A549 (cell line): ENCODE measurements at regions not wholly inside any gene's neighbourhood (a gene's known extent, or its start where the extent isn't known, plus 50 kb on each side); places are given as distances from the start of the nearest gene placed in this dataset.

ENCODE experiments used
- CEBPB ChIP-seq, 2 experiments: fragments of >200 bp in 1 of 2; sonication (Bioruptor Twin) in 1 of 2; formaldehyde crosslinking in 1 of 2; IDR thresholded peaks; 2 replicates each; pipeline ENCODE4 v1.6.1; 2012 to 2016
- ESRRA ChIP-seq: fragments of 150-350 bp; IDR thresholded peaks from 2 replicates; pipeline ENCODE4 v1.6.1; 2014; ENCODE audit warnings: mild to moderate bottlenecking, low read length, borderline replicate concordance
- MAFK ChIP-seq: fragments of 450-650 bp; IDR thresholded peaks from 2 replicates; pipeline ENCODE4 v1.6.1; 2014; ENCODE audit not compliant: partially characterized antibody
- PHF8 ChIP-seq: fragments of 200-600 bp; sonication (generic); IDR thresholded peaks from 2 replicates; pipeline ENCODE4 v1.6.1; 2016; ENCODE audit warnings: low read depth, mild to moderate bottlenecking, antibody characterized with exemption, moderate library complexity, borderline replicate concordance
- POLR2A ChIP-seq: IDR thresholded peaks from 2 replicates; pipeline ENCODE4 v1.6.1; 2012; ENCODE audit warnings: mild to moderate bottlenecking, low read length
- POLR2AphosphoS2 ChIP-seq: conservative IDR thresholded peaks from 2 replicates; pipeline ENCODE4 v1.6.1; 2012; ENCODE audit warnings: low read length, improper control_type of control experiment, inconsistent platforms
- RAD21 ChIP-seq, 2 experiments: fragments of >200 bp in 1 of 2; sonication (Bioruptor Twin) in 1 of 2; formaldehyde crosslinking in 1 of 2; IDR thresholded peaks in 1 of 2; conservative IDR thresholded peaks in 1 of 2; 2 replicates in 1 of 2; 3 replicates in 1 of 2; pipeline ENCODE4 v1.6.1; 2012 to 2018; ENCODE audit warnings: inconsistent platforms in 1 of 2
- REST ChIP-seq: fragments of 200-600 bp; sonication (generic); IDR thresholded peaks from 2 replicates; pipeline ENCODE4 v1.6.1; 2016; ENCODE audit warnings: antibody characterized with exemption, mild to moderate bottlenecking, moderate library complexity
- SMC3 ChIP-seq: fragments of >200 bp; sonication (Bioruptor Twin); formaldehyde crosslinking; IDR thresholded peaks from 3 replicates; pipeline ENCODE4 v1.6.1; 2018; ENCODE audit warnings: inconsistent platforms
- TFCP2L1 ChIP-seq: fragments of 250-450 bp; sonication (Bioruptor Pico); IDR thresholded peaks from 2 replicates; pipeline ENCODE4 v1.5.0; 2021; ENCODE audit warnings: mild to moderate bottlenecking
- ZFP36 ChIP-seq: fragments of 450-650 bp; IDR thresholded peaks from 2 replicates; pipeline ENCODE4 v1.6.1; 2014; ENCODE audit warnings: borderline replicate concordance; ENCODE audit not compliant: partially characterized antibody
- TF ChIP-seq, protein P1 (sequence below): fragments of >200 bp; sonication (Bioruptor Twin); formaldehyde crosslinking; IDR thresholded peaks from 3 replicates; pipeline ENCODE4 v1.5.1; 2016
- TF ChIP-seq, protein P2 (sequence below): fragments of >200 bp; sonication (Bioruptor Twin); formaldehyde crosslinking; IDR thresholded peaks from 3 replicates; pipeline ENCODE4 v1.6.1; 2016
- TF ChIP-seq, protein P3 (sequence below): fragments of 450-650 bp; IDR thresholded peaks from 2 replicates; pipeline ENCODE4 v1.6.1; 2014; ENCODE audit warnings: antibody characterized with exemption

DNA sequence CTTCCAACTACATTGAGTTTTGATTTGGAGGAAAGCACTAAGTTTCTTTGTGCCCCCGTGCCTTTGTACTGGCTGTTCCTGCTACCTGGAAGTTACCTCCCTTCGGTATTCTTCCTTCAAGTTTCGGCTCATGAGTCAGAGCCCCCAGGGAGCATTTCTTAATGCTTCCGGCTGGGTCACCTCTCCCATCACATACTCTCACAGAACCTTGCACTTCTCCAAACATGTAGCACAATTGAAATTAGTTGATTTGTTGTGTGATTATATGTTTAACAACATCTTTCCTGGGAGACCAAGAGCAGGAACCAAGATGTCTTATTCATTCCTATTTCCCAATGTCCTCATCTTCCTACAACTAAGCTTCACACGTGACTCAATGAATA lies 158.6 kb upstream of the CDH5 start:
- TF ChIP-seq, protein P1, sequence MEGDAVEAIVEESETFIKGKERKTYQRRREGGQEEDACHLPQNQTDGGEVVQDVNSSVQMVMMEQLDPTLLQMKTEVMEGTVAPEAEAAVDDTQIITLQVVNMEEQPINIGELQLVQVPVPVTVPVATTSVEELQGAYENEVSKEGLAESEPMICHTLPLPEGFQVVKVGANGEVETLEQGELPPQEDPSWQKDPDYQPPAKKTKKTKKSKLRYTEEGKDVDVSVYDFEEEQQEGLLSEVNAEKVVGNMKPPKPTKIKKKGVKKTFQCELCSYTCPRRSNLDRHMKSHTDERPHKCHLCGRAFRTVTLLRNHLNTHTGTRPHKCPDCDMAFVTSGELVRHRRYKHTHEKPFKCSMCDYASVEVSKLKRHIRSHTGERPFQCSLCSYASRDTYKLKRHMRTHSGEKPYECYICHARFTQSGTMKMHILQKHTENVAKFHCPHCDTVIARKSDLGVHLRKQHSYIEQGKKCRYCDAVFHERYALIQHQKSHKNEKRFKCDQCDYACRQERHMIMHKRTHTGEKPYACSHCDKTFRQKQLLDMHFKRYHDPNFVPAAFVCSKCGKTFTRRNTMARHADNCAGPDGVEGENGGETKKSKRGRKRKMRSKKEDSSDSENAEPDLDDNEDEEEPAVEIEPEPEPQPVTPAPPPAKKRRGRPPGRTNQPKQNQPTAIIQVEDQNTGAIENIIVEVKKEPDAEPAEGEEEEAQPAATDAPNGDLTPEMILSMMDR: no peak
- TF ChIP-seq TFCP2L1 (CRISPR knock-in tag) (no peak), RAD21 (conservative IDR thresholded peaks at IDR 0.05 in 1 of 2, IDR thresholded peaks at IDR 0.05 in 1 of 2) (no peak), PHF8 (no peak), MAFK (no peak), POLR2A (no peak), ESRRA (no peak), CEBPB (IDR thresholded peaks at IDR 0.05) (no peak), SMC3 (no peak), REST (no peak), POLR2AphosphoS2 (no peak), ZFP36 (no peak)
- TF ChIP-seq, protein P2, sequence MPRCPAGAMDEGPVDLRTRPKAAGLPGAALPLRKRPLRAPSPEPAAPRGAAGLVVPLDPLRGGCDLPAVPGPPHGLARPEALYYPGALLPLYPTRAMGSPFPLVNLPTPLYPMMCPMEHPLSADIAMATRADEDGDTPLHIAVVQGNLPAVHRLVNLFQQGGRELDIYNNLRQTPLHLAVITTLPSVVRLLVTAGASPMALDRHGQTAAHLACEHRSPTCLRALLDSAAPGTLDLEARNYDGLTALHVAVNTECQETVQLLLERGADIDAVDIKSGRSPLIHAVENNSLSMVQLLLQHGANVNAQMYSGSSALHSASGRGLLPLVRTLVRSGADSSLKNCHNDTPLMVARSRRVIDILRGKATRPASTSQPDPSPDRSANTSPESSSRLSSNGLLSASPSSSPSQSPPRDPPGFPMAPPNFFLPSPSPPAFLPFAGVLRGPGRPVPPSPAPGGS: no peak
- TF ChIP-seq, protein P3, sequence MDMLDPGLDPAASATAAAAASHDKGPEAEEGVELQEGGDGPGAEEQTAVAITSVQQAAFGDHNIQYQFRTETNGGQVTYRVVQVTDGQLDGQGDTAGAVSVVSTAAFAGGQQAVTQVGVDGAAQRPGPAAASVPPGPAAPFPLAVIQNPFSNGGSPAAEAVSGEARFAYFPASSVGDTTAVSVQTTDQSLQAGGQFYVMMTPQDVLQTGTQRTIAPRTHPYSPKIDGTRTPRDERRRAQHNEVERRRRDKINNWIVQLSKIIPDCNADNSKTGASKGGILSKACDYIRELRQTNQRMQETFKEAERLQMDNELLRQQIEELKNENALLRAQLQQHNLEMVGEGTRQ: no peak
